GM04503 (cell line): ENCODE measurements at regions not wholly inside any gene's neighbourhood (a gene's known extent, or its start where the extent isn't known, plus 50 kb on each side); places are given as distances from the start of the nearest gene placed in this dataset.
"Not testable (repeated sequence)": the region's sequence is repeated elsewhere in the genome, so short reads cannot be mapped to it uniquely, and the experiment has no call there.

Source experiments
- DNase-seq: peaks from one replicate; pipeline ENCODE4 v3.0.0-alpha.2; 2012; ENCODE audit warnings: low read depth

- DNase-seq, result no peak
Observed at GRCh38 chr11:103584720-103585119, 451.7 kb upstream of the DDI1 start.

GRCh38 chr11:103585401-103585800 is 451.0 kb upstream of the DDI1 start:
- DNase-seq, result no peak

GRCh38 chr11:103585911-103586310 is 450.5 kb upstream of the DDI1 start:
- DNase-seq, result no peak

GRCh38 chr11:103586756-103587155 is 449.7 kb upstream of the DDI1 start:
- DNase-seq, result no peak

GRCh38 chr11:103587901-103588788 is 448.3 kb upstream of the DDI1 start:
- DNase-seq, result no peak

- no peak for DNase-seq
Observed at GRCh38 chr11:103591554-103591953, 444.9 kb upstream of the DDI1 start.

GRCh38 chr11:103594283-103594682 is 442.2 kb upstream of the DDI1 start:
- DNase-seq, result no peak

- DNase-seq, result no peak
Observed at GRCh38 chr11:103596315-103596714, 440.1 kb upstream of the DDI1 start.

- no peak for DNase-seq
Observed at GRCh38 chr11:103601225-103601846, 435.1 kb upstream of the DDI1 start.

- no peak for DNase-seq
Observed at GRCh38 chr11:103602840-103603239, 433.6 kb upstream of the DDI1 start.

GRCh38 chr11:103604310-103604709 is 432.1 kb upstream of the DDI1 start:
- DNase-seq, result no peak

- DNase-seq, result no peak
Observed at GRCh38 chr11:103608566-103608965, 427.9 kb upstream of the DDI1 start.

GRCh38 chr11:103609117-103610066 is 427.0 kb upstream of the DDI1 start:
- DNase-seq, result peak; percentile 73

GRCh38 chr11:103610435-103610834 is 426.0 kb upstream of the DDI1 start:
- no peak for DNase-seq

- not testable (repeated sequence) for DNase-seq
Observed at GRCh38 chr11:103611526-103612260, 424.7 kb upstream of the DDI1 start.

GRCh38 chr11:103612451-103612850 is 424.0 kb upstream of the DDI1 start:
- DNase-seq, result not testable (repeated sequence)

GRCh38 chr11:103616586-103616985 is 419.9 kb upstream of the DDI1 start:
- DNase-seq, result not testable (repeated sequence)

GRCh38 chr11:103618528-103618927 is 417.9 kb upstream of the DDI1 start:
- DNase-seq, result peak; percentile 62

- DNase-seq, result no peak
Observed at GRCh38 chr11:103619480-103619879, 417.0 kb upstream of the DDI1 start.

GRCh38 chr11:103619938-103620337 is 416.5 kb upstream of the DDI1 start:
- no peak for DNase-seq

- no peak for DNase-seq
Observed at GRCh38 chr11:103622296-103622695, 414.1 kb upstream of the DDI1 start.

GRCh38 chr11:103623933-103624332 is 412.5 kb upstream of the DDI1 start:
- no peak for DNase-seq
